SK-N-SH (cell line): ENCODE measurements at regions not wholly inside any gene's neighbourhood (a gene's known extent, or its start where the extent isn't known, plus 50 kb on each side); places are given as distances from the start of the nearest gene placed in this dataset.

Experiments used
- CTCF ChIA-PET: fragments of 300-600, 350-600 bp; formaldehyde crosslinking; extraction: SDS; loops from one replicate; lab custom pipeline; 2021; lab: Yijun Ruan, JAX
- POLR2A ChIA-PET: fragments of 350-600 bp; sonication (Branson Sonifier 250); formaldehyde crosslinking; extraction: SDS; loops from one replicate; lab custom pipeline; 2020; ENCODE audit warnings: antibody characterized with exemption, inconsistent platforms; lab: Yijun Ruan, JAX
- DNase-seq: peaks from one replicate; pipeline ENCODE4 v3.0.0; 2012
- H2AFZ ChIP-seq: fragments of 200-600 bp; sonication (generic); 2 replicates; pipeline ENCODE4 v1.8.1; 2016; ENCODE audit warnings: antibody characterized with exemption, mild to moderate bottlenecking, low read depth
- H3F3A ChIP-seq: fragments of 200-600 bp; sonication (generic); replicated peaks from 2 replicates; pipeline ENCODE3; 2016; ENCODE audit warnings: antibody characterized with exemption, mild to moderate bottlenecking; ENCODE audit not compliant: insufficient read depth
- H3K27ac ChIP-seq, 2 experiments: fragments of 200-500 bp in 1 of 2; fragments of 200-600 bp in 1 of 2; sonication (Bioruptor generic) in 1 of 2; sonication (generic), shearing (Covaris generic) in 1 of 2; 2 replicates each; pipeline versions ENCODE4 v1.5.1 to v1.6.1; 2014 to 2016; ENCODE audit warnings: low read depth in 2 of 2, inconsistent platforms in 1 of 2, low read length in 1 of 2, mild to moderate bottlenecking in 1 of 2, mixed read lengths in 1 of 2
- H3K27me3 ChIP-seq: fragments of 200-600 bp; sonication (generic), shearing (Covaris generic); 2 replicates; pipeline ENCODE4 v1.6.1; 2016; ENCODE audit warnings: mixed run types; ENCODE audit not compliant: insufficient read depth
- H3K36me3 ChIP-seq, 2 experiments: fragments of 200-500 bp in 1 of 2; fragments of 200-600 bp in 1 of 2; sonication (Bioruptor generic) in 1 of 2; sonication (generic) in 1 of 2; replicated peaks in 1 of 2; 2 replicates each; pipeline versions ENCODE3 to v1.5.1; 2014 to 2016; ENCODE audit warnings: low read length in 1 of 2, mild to moderate bottlenecking in 1 of 2; ENCODE audit not compliant: insufficient read depth in 2 of 2, control insufficient read depth in 1 of 2
- H3K4me1 ChIP-seq, 2 experiments: fragments of 200-500 bp in 1 of 2; fragments of 200-600 bp in 1 of 2; sonication (Bioruptor generic) in 1 of 2; sonication (generic), shearing (Covaris generic) in 1 of 2; 2 replicates each; pipeline versions ENCODE4 v1.5.1 to v1.6.1; 2014 to 2016; ENCODE audit warnings: low read depth in 1 of 2, low read length in 1 of 2, mixed run types in 1 of 2; ENCODE audit not compliant: insufficient read depth in 2 of 2, control insufficient read depth in 1 of 2
- H3K4me2 ChIP-seq: fragments of 200-600 bp; sonication (generic), shearing (Covaris generic); 2 replicates; pipeline ENCODE4 v1.6.1; 2017; ENCODE audit warnings: mixed run types
- H3K4me3 ChIP-seq, 2 experiments: fragments of 200-500 bp in 1 of 2; fragments of 200-600 bp in 1 of 2; sonication (Bioruptor generic) in 1 of 2; sonication (generic), shearing (Covaris generic) in 1 of 2; 2 replicates each; pipeline versions ENCODE4 v1.5.1 to v1.8.1; 2014 to 2016; ENCODE audit warnings: low read depth in 2 of 2, inconsistent platforms in 1 of 2, low read length in 1 of 2, mild to moderate bottlenecking in 1 of 2, mixed read lengths in 1 of 2, moderate library complexity in 1 of 2
- H3K79me2 ChIP-seq: fragments of 200-600 bp; sonication (generic); 2 replicates; pipeline ENCODE4 v1.8.1; 2017; ENCODE audit warnings: mild to moderate bottlenecking; ENCODE audit not compliant: insufficient read depth
- H3K9ac ChIP-seq: fragments of 200-600 bp; sonication (generic); 2 replicates; pipeline ENCODE4 v1.6.1; 2017; ENCODE audit warnings: mixed run types
- H3K9me2 ChIP-seq: fragments of 200-600 bp; sonication (generic); 2 replicates; pipeline ENCODE4 v1.6.1; 2017; ENCODE audit warnings: mixed run types
- H3K9me3 ChIP-seq: fragments of 200-600 bp; sonication (generic); 2 replicates; pipeline ENCODE4 v1.6.1; 2017; ENCODE audit warnings: mixed run types, mild to moderate bottlenecking, moderate library complexity
- H4K20me1 ChIP-seq: fragments of 200-600 bp; sonication (generic); 2 replicates; pipeline ENCODE4 v1.6.1; 2017; ENCODE audit warnings: mild to moderate bottlenecking, mixed run types; ENCODE audit not compliant: insufficient read depth
- CHD2 ChIP-seq: fragments of 150-350 bp; IDR thresholded peaks from 2 replicates; pipeline ENCODE4 v1.6.1; 2018; ENCODE audit warnings: low read length; ENCODE audit not compliant: partially characterized antibody
- EZH2phosphoT487 ChIP-seq: fragments of 200-600 bp; sonication (generic); IDR thresholded peaks from 2 replicates; pipeline ENCODE4 v1.6.1; 2017; ENCODE audit warnings: low read depth, mixed run types, mild to moderate bottlenecking, antibody characterized with exemption, moderate library complexity, borderline replicate concordance
- FOSL2 ChIP-seq: IDR thresholded peaks from 2 replicates; pipeline ENCODE4 v1.4.0; 2012; ENCODE audit warnings: low read depth, mild to moderate bottlenecking, moderate library complexity, borderline replicate concordance
- FOXM1 ChIP-seq: IDR thresholded peaks from 2 replicates; pipeline ENCODE4 v1.4.0; 2012; ENCODE audit warnings: low read depth, mild to moderate bottlenecking
- GABPA ChIP-seq: IDR thresholded peaks from 2 replicates; pipeline ENCODE4 v1.4.0; 2012; ENCODE audit warnings: low read depth, mild to moderate bottlenecking
- JUND ChIP-seq: IDR thresholded peaks from 2 replicates; pipeline ENCODE4 v1.4.0; 2012
- MEF2A ChIP-seq: IDR thresholded peaks from 2 replicates; pipeline ENCODE4 v1.4.0; 2012; ENCODE audit warnings: low read depth, borderline replicate concordance
- MXI1 ChIP-seq: IDR thresholded peaks from 2 replicates; pipeline ENCODE4 v1.6.1; 2012; ENCODE audit warnings: mild to moderate bottlenecking, low read depth, low read length, improper control_type of control experiment
- NFIC ChIP-seq: IDR thresholded peaks from 2 replicates; pipeline ENCODE4 v1.4.0; 2012; ENCODE audit warnings: borderline replicate concordance
- POLR2AphosphoS5 ChIP-seq: IDR thresholded peaks from 2 replicates; pipeline ENCODE4 v1.6.1; 2012; ENCODE audit warnings: low read depth, low read length
- RAD21 ChIP-seq: IDR thresholded peaks from 2 replicates; pipeline ENCODE4 v1.6.1; 2012; ENCODE audit warnings: mild to moderate bottlenecking, low read length
- RFX5 ChIP-seq: IDR thresholded peaks from 2 replicates; pipeline ENCODE4 v1.6.1; 2012; ENCODE audit warnings: mild to moderate bottlenecking, improper control_type of control experiment, low read length
- SIN3A ChIP-seq: IDR thresholded peaks from 2 replicates; pipeline ENCODE4 v1.6.1; 2012; ENCODE audit warnings: low read depth, mild to moderate bottlenecking, low read length, moderate library complexity, borderline replicate concordance
- SMC3 ChIP-seq: IDR thresholded peaks from 2 replicates; pipeline ENCODE4 v1.6.1; 2012; ENCODE audit warnings: low read depth, low read length, improper control_type of control experiment
- TCF12 ChIP-seq: IDR thresholded peaks from 2 replicates; pipeline ENCODE4 v1.4.0; 2012
- TEAD4 ChIP-seq: IDR thresholded peaks from 2 replicates; pipeline ENCODE4 v1.4.0; 2012; ENCODE audit warnings: mild to moderate bottlenecking, borderline replicate concordance; ENCODE audit not compliant: insufficient read depth
- WGBS: methylation state at CpG from one replicate; pipeline ENCODE4 v1.1.6; 2017; ENCODE audit warnings: low lambda C conversion rate; 5-methylcytosine and 5-hydroxymethylcytosine counted together
- TF ChIP-seq, protein P1 (sequence below): fragments of 150-350 bp; IDR thresholded peaks from 2 replicates; pipeline ENCODE4 v1.6.1; 2017; ENCODE audit warnings: antibody characterized with exemption, low read length, low read depth, borderline replicate concordance
- TF ChIP-seq, protein P2 (sequence below): IDR thresholded peaks from 2 replicates; pipeline ENCODE4; 2012
- TF ChIP-seq, protein P3 (sequence below): fragments of 200-600 bp; sonication (generic); IDR thresholded peaks from 2 replicates; pipeline ENCODE4 v1.6.1; 2017; ENCODE audit warnings: antibody characterized with exemption, mild to moderate bottlenecking, moderate library complexity
- TF ChIP-seq, protein P4 (sequence below): IDR thresholded peaks from 2 replicates; pipeline ENCODE4 v1.4.0; 2012; ENCODE audit warnings: low read depth, borderline replicate concordance

DNA sequence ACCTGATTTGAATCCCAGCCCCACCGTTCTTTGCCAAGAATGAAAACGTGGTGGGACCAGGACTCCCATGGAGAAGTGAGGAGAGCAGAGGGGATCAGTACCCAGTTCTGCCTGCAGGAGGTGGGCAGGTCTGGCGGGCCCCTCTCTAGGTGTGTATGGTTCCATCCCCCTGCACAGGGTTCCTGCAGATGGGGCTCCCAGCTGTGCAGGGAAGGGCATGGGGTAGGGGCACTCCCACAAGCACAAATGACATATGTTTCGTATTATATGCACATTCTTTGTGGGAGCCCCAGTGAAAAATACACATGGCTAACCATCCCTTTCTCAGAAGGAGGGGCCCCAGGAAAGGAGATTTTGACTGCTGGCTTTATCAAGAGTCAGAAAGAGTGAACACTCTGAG, 144.6 kb downstream of the PLPP3 start:
- Histone ChIP-seq H3K36me3 (no peaks in the 10 kb centered on the region), H3K4me1 (peaks cover 0 to 49% of the 10 kb centered on the region in 2 experiments; a peak in 2 of 4 replicates), H3K4me2 (no peak overlapping the region), H3K79me2 (no peaks in the 10 kb centered on the region), H3K4me3 (no peak overlapping the region), H3K9ac (no peak overlapping the region), H3K9me2 (no peaks in the 10 kb centered on the region), H3F3A (no peaks in the 10 kb centered on the region), H3K27me3 (no peaks in the 10 kb centered on the region), H3K27ac (peak overlapping the region in 1 of 2 experiments; percentile 19; a peak in 1 of 4 replicates), H3K9me3 (no peaks in the 10 kb centered on the region), H4K20me1 (no peaks in the 10 kb centered on the region), H2AFZ (no peak overlapping the region)
- TF ChIP-seq SIN3A: no peak
- TF ChIP-seq RAD21: no peak
- no peak for TF ChIP-seq POLR2AphosphoS5
- no peak for TF ChIP-seq MEF2A
- no peak for TF ChIP-seq MXI1
- TF ChIP-seq, protein P1, sequence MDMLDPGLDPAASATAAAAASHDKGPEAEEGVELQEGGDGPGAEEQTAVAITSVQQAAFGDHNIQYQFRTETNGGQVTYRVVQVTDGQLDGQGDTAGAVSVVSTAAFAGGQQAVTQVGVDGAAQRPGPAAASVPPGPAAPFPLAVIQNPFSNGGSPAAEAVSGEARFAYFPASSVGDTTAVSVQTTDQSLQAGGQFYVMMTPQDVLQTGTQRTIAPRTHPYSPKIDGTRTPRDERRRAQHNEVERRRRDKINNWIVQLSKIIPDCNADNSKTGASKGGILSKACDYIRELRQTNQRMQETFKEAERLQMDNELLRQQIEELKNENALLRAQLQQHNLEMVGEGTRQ: no peak
- no peak for TF ChIP-seq SMC3
- TF ChIP-seq TCF12: no peak
- no peak for TF ChIP-seq FOSL2
- no peak for TF ChIP-seq NFIC
- no peak for TF ChIP-seq EZH2phosphoT487
- TF ChIP-seq, protein P2, sequence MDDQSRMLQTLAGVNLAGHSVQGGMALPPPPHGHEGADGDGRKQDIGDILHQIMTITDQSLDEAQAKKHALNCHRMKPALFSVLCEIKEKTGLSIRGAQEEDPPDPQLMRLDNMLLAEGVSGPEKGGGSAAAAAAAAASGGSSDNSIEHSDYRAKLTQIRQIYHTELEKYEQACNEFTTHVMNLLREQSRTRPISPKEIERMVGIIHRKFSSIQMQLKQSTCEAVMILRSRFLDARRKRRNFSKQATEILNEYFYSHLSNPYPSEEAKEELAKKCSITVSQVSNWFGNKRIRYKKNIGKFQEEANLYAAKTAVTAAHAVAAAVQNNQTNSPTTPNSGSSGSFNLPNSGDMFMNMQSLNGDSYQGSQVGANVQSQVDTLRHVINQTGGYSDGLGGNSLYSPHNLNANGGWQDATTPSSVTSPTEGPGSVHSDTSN: no peak
- POLR2A ChIA-PET: interaction anchor here (1.2 kb wide), 1 partner anchor 23 kb away, joined by 3 read pairs; no protein-coding TSS in a partner anchor
- DNase-seq: peak; percentile 30
- CTCF ChIA-PET: interaction anchor here (1.5 kb wide), 1 partner anchor 142 kb away, joined by 5 read pairs; no protein-coding TSS in a partner anchor
- WGBS: 88% methylated on average over 4 of the region's 4 CpGs

GRCh38 chr1:56434025-56434424, 145.3 kb downstream of the PLPP3 start:
- DNase-seq: no peak
- 66% methylated on average over 5 of the region's 5 CpGs for WGBS
- Histone ChIP-seq H3K79me2 (no peaks in the 10 kb centered on the region), H3K9me3 (no peaks in the 10 kb centered on the region), H3K36me3 (no peaks in the 10 kb centered on the region), H3K27me3 (no peaks in the 10 kb centered on the region), H3K9ac (no peak overlapping the region), H3F3A (no peaks in the 10 kb centered on the region), H3K4me1 (peaks cover 0 to 44% of the 10 kb centered on the region in 2 experiments; a peak in 2 of 4 replicates), H3K4me3 (no peak overlapping the region), H4K20me1 (no peaks in the 10 kb centered on the region), H3K27ac (no peak overlapping the region), H3K9me2 (no peaks in the 10 kb centered on the region), H2AFZ (no peak overlapping the region), H3K4me2 (no peak overlapping the region)
- ChIA-PET POLR2A (no interaction called here), CTCF (no interaction called here)
- TF ChIP-seq, protein P2: no peak
- TF ChIP-seq, protein P3, sequence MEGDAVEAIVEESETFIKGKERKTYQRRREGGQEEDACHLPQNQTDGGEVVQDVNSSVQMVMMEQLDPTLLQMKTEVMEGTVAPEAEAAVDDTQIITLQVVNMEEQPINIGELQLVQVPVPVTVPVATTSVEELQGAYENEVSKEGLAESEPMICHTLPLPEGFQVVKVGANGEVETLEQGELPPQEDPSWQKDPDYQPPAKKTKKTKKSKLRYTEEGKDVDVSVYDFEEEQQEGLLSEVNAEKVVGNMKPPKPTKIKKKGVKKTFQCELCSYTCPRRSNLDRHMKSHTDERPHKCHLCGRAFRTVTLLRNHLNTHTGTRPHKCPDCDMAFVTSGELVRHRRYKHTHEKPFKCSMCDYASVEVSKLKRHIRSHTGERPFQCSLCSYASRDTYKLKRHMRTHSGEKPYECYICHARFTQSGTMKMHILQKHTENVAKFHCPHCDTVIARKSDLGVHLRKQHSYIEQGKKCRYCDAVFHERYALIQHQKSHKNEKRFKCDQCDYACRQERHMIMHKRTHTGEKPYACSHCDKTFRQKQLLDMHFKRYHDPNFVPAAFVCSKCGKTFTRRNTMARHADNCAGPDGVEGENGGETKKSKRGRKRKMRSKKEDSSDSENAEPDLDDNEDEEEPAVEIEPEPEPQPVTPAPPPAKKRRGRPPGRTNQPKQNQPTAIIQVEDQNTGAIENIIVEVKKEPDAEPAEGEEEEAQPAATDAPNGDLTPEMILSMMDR: no peak
- TF ChIP-seq RFX5 (no peak), GABPA (no peak), FOSL2 (no peak), CHD2 (no peak), EZH2phosphoT487 (no peak), JUND (no peak), POLR2AphosphoS5 (no peak), TEAD4 (no peak), FOXM1 (no peak), SIN3A (no peak)
- TF ChIP-seq, protein P1: no peak
- TF ChIP-seq, protein P4, sequence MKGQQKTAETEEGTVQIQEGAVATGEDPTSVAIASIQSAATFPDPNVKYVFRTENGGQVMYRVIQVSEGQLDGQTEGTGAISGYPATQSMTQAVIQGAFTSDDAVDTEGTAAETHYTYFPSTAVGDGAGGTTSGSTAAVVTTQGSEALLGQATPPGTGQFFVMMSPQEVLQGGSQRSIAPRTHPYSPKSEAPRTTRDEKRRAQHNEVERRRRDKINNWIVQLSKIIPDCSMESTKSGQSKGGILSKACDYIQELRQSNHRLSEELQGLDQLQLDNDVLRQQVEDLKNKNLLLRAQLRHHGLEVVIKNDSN: no peak
